ENCODE measurements at regions not wholly inside any gene's neighbourhood (a gene's known extent, or its start where the extent isn't known, plus 50 kb on each side); places are given as distances from the start of the nearest gene placed in this dataset.

- TF ChIP-seq POLR2AphosphoS5 (IDR thresholded peaks at IDR 0.05; ENCODE audit: low read depth, low read length) = no peak
- TF ChIP-seq POLR2A (IDR thresholded peaks at IDR 0.05; ENCODE audit: low read depth, low read length) = no peak
- no peak for TF ChIP-seq TAF1 (IDR thresholded peaks at IDR 0.05; ENCODE audit: borderline replicate concordance, low read depth, low read length)
Observed at GRCh38 chr4:79088946-79089691, 149.9 kb upstream of the PAQR3 start.
